WTC11 (cell line): ENCODE measurements at regions not wholly inside any gene's neighbourhood (a gene's known extent, or its start where the extent isn't known, plus 50 kb on each side); places are given as distances from the start of the nearest gene placed in this dataset.

Source experiments
- ATAC-seq: fragments of 200-7000 bp; cut with Tn5 transposase; 2 replicates; pipeline ENCODE4 v1.10.0; 2021; ENCODE audit warnings: mild to moderate bottlenecking, moderate library complexity
- CTCF ChIA-PET: fragments of 300-600 bp; sonication (Branson Sonifier 250); formaldehyde crosslinking; loops from one replicate; lab custom pipeline; 2021; ENCODE audit warnings: antibody characterized with exemption; lab: Charles Lee
- POLR2A ChIA-PET: fragments of 350-600 bp; sonication (Branson Sonifier 250); formaldehyde crosslinking; loops from one replicate; lab custom pipeline; 2021; ENCODE audit warnings: antibody characterized with exemption; lab: Charles Lee
- DNase-seq: peaks from one replicate; pipeline ENCODE4 v3.0.0; 2021; ENCODE audit warnings: low spot score
- H3K27ac Mint-ChIP-seq: 2 replicates; pipeline ENCODE4 v1.8.0; 2021; ENCODE audit warnings: mixed read lengths
- H3K27me3 Mint-ChIP-seq: 2 replicates; pipeline ENCODE4 v1.8.0; 2021; ENCODE audit warnings: low read depth, mild to moderate bottlenecking, moderate library complexity, mixed read lengths
- H3K36me3 Mint-ChIP-seq: 2 replicates; pipeline ENCODE4 v1.8.0; 2021; ENCODE audit warnings: mixed read lengths
- H3K4me1 Mint-ChIP-seq: 2 replicates; pipeline ENCODE4 v1.8.0; 2022; ENCODE audit warnings: mixed read lengths
- H3K4me3 Mint-ChIP-seq: 2 replicates; pipeline ENCODE4 v1.8.0; 2021; ENCODE audit warnings: mild to moderate bottlenecking, moderate library complexity, mixed read lengths
- H3K9me3 Mint-ChIP-seq: 2 replicates; pipeline ENCODE4 v1.8.0; 2021; ENCODE audit warnings: mixed read lengths
- FOXP1 ChIP-seq: sonication (generic); formaldehyde crosslinking; IDR thresholded peaks from 2 replicates; pipeline ENCODE4 v1.8.0; 2022; ENCODE audit warnings: missing genetic modification reagents, mild to moderate bottlenecking, moderate library complexity, borderline replicate concordance
- NR1H2 ChIP-seq: sonication (generic); formaldehyde crosslinking; IDR thresholded peaks from 2 replicates; pipeline ENCODE4 v1.9.0; 2021; ENCODE audit warnings: mild to moderate bottlenecking, moderate library complexity, missing genetic modification reagents
- RELA ChIP-seq: sonication (generic); formaldehyde crosslinking; IDR thresholded peaks from 2 replicates; pipeline ENCODE4 v1.8.1; 2022; ENCODE audit warnings: missing genetic modification reagents, mild to moderate bottlenecking, borderline replicate concordance
- TP53 ChIP-seq: sonication (generic); formaldehyde crosslinking; IDR thresholded peaks from 2 replicates; pipeline ENCODE4 v1.8.1; 2023; ENCODE audit warnings: mild to moderate bottlenecking, missing genetic modification reagents
- ZBTB21 ChIP-seq: sonication (generic); formaldehyde crosslinking; IDR thresholded peaks from 2 replicates; pipeline ENCODE4 v1.8.1; 2023; ENCODE audit warnings: mild to moderate bottlenecking, missing genetic modification reagents, borderline replicate concordance
- ZNF263 ChIP-seq: sonication (generic); formaldehyde crosslinking; IDR thresholded peaks from 2 replicates; pipeline ENCODE4 v1.8.1; 2022; ENCODE audit warnings: low read depth, mild to moderate bottlenecking, moderate library complexity, missing genetic modification reagents
- ZNF416 ChIP-seq: fragments of 250-450 bp; sonication (Bioruptor Pico); IDR thresholded peaks from 2 replicates; pipeline ENCODE4 v1.9.0; 2021; ENCODE audit warnings: mild to moderate bottlenecking, inconsistent platforms
- TF ChIP-seq, protein P1 (sequence below): fragments of 250-450 bp; sonication (Bioruptor Pico); conservative IDR thresholded peaks from 2 replicates; pipeline ENCODE4 v1.9.0; 2021; ENCODE audit warnings: mild to moderate bottlenecking
- TF ChIP-seq, protein P2 (sequence below): sonication (generic); formaldehyde crosslinking; IDR thresholded peaks from 2 replicates; pipeline ENCODE4 v1.8.1; 2023; ENCODE audit warnings: mild to moderate bottlenecking, moderate library complexity, missing genetic modification reagents
- TF ChIP-seq, protein P3 (sequence below): fragments of 250-450 bp; sonication (Bioruptor Pico); IDR thresholded peaks from 2 replicates; pipeline ENCODE4 v1.9.0; 2021; ENCODE audit warnings: mild to moderate bottlenecking
- TF ChIP-seq, protein P4 (sequence below): sonication (generic); formaldehyde crosslinking; IDR thresholded peaks from 2 replicates; pipeline ENCODE4 v1.8.0; 2023; ENCODE audit warnings: mild to moderate bottlenecking, missing genetic modification reagents
- TF ChIP-seq, protein P5 (sequence below): sonication (generic); formaldehyde crosslinking; IDR thresholded peaks from 2 replicates; pipeline ENCODE4 v1.8.0; 2022; ENCODE audit warnings: mild to moderate bottlenecking, missing genetic modification reagents
- TF ChIP-seq, protein P6 (sequence below): fragments of 250-450 bp; sonication (Bioruptor Pico); IDR thresholded peaks from 2 replicates; pipeline ENCODE4 v1.9.0; 2021; ENCODE audit warnings: mild to moderate bottlenecking
- TF ChIP-seq, protein P7 (sequence below): sonication (generic); formaldehyde crosslinking; IDR thresholded peaks from 2 replicates; pipeline ENCODE4 v1.8.1; 2022; ENCODE audit warnings: low read depth, missing genetic modification reagents, borderline replicate concordance
- TF ChIP-seq, protein P8 (sequence below): sonication (generic); formaldehyde crosslinking; IDR thresholded peaks from 2 replicates; pipeline ENCODE4 v1.8.0; 2022; ENCODE audit warnings: missing genetic modification reagents

DNA sequence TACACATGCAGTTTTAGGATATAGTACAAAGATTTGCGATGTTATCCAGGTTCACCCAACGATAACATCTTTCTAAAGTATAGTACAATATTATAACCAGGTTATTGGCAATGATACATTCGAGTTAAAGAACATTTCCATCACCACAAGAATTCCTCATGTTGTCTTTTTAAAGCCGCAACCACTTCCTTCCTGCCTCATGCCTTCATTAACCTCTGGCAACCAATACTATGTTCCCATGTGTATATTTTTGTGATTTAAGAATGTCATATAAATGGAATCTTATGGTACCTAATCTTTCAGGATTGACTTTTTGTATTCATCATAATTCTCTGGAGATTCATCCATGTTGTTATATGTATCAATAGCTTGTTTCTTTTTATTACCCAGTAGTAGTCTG is 1183.2 kb downstream of the CDH11 start:
- no peak for DNase-seq
- H3K9me3 Mint-ChIP-seq: peaks cover 24% of the 10 kb centered on the region
- ChIA-PET POLR2A (no interaction called here), CTCF (no interaction called here)
- no peaks in the 10 kb centered on the region for H3K27me3 Mint-ChIP-seq
- TF ChIP-seq, protein P1, sequence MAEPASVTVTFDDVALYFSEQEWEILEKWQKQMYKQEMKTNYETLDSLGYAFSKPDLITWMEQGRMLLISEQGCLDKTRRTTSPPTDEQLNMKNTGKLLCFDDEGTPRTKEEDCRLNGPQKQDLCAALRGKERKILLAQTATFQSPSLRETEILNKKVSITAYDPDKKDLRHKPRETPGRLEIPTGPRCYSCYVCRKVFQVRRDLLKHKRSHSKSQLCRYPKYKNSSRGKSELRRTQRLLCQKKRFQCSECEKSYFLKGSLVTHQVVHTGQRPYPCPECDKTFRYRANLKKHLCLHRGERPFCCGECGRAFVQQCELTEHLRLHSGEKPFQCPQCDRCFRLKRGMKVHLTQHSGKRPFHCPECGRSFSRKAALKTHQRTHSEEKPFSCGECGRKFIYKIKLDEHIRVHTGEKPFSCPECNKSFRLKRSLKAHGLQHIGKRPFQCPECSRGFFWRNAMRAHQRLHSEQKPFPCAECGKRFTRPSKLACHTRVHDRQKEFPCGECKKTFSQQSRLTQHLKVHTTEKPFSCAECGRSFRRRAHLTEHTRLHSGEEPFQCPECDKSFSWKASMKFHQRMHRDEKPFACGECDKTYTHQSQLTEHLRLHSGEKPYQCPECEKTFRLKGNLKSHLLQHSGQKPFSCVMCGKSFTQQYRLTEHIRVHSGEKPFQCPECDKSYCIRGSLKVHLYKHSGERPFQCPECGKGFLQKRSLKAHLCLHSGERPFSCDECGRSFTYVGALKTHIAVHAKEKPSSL (CRISPR knock-in tag): no peak
- TF ChIP-seq, protein P2, sequence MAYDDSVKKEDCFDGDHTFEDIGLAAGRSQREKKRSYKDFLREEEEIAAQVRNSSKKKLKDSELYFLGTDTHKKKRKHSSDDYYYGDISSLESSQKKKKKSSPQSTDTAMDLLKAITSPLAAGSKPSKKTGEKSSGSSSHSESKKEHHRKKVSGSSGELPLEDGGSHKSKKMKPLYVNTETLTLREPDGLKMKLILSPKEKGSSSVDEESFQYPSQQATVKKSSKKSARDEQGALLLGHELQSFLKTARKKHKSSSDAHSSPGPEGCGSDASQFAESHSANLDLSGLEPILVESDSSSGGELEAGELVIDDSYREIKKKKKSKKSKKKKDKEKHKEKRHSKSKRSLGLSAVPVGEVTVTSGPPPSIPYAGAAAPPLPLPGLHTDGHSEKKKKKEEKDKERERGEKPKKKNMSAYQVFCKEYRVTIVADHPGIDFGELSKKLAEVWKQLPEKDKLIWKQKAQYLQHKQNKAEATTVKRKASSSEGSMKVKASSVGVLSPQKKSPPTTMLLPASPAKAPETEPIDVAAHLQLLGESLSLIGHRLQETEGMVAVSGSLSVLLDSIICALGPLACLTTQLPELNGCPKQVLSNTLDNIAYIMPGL (CRISPR knock-in tag): no peak
- TF ChIP-seq, protein P3, sequence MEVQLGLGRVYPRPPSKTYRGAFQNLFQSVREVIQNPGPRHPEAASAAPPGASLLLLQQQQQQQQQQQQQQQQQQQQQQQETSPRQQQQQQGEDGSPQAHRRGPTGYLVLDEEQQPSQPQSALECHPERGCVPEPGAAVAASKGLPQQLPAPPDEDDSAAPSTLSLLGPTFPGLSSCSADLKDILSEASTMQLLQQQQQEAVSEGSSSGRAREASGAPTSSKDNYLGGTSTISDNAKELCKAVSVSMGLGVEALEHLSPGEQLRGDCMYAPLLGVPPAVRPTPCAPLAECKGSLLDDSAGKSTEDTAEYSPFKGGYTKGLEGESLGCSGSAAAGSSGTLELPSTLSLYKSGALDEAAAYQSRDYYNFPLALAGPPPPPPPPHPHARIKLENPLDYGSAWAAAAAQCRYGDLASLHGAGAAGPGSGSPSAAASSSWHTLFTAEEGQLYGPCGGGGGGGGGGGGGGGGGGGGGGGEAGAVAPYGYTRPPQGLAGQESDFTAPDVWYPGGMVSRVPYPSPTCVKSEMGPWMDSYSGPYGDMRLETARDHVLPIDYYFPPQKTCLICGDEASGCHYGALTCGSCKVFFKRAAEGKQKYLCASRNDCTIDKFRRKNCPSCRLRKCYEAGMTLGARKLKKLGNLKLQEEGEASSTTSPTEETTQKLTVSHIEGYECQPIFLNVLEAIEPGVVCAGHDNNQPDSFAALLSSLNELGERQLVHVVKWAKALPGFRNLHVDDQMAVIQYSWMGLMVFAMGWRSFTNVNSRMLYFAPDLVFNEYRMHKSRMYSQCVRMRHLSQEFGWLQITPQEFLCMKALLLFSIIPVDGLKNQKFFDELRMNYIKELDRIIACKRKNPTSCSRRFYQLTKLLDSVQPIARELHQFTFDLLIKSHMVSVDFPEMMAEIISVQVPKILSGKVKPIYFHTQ (CRISPR knock-in tag): no peak
- TF ChIP-seq ZBTB21: no peak
- no peak for TF ChIP-seq FOXP1 (CRISPR knock-in tag)
- TF ChIP-seq, protein P4, sequence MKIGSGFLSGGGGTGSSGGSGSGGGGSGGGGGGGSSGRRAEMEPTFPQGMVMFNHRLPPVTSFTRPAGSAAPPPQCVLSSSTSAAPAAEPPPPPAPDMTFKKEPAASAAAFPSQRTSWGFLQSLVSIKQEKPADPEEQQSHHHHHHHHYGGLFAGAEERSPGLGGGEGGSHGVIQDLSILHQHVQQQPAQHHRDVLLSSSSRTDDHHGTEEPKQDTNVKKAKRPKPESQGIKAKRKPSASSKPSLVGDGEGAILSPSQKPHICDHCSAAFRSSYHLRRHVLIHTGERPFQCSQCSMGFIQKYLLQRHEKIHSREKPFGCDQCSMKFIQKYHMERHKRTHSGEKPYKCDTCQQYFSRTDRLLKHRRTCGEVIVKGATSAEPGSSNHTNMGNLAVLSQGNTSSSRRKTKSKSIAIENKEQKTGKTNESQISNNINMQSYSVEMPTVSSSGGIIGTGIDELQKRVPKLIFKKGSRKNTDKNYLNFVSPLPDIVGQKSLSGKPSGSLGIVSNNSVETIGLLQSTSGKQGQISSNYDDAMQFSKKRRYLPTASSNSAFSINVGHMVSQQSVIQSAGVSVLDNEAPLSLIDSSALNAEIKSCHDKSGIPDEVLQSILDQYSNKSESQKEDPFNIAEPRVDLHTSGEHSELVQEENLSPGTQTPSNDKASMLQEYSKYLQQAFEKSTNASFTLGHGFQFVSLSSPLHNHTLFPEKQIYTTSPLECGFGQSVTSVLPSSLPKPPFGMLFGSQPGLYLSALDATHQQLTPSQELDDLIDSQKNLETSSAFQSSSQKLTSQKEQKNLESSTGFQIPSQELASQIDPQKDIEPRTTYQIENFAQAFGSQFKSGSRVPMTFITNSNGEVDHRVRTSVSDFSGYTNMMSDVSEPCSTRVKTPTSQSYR: no peak
- TF ChIP-seq, protein P5, sequence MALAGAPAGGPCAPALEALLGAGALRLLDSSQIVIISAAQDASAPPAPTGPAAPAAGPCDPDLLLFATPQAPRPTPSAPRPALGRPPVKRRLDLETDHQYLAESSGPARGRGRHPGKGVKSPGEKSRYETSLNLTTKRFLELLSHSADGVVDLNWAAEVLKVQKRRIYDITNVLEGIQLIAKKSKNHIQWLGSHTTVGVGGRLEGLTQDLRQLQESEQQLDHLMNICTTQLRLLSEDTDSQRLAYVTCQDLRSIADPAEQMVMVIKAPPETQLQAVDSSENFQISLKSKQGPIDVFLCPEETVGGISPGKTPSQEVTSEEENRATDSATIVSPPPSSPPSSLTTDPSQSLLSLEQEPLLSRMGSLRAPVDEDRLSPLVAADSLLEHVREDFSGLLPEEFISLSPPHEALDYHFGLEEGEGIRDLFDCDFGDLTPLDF (CRISPR knock-in tag): no peak
- TF ChIP-seq RELA: no peak
- TF ChIP-seq ZNF416 (CRISPR knock-in tag): no peak
- no peak for TF ChIP-seq TP53 (CRISPR knock-in tag)
- TF ChIP-seq, protein P6, sequence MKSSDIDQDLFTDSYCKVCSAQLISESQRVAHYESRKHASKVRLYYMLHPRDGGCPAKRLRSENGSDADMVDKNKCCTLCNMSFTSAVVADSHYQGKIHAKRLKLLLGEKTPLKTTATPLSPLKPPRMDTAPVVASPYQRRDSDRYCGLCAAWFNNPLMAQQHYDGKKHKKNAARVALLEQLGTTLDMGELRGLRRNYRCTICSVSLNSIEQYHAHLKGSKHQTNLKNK (CRISPR knock-in tag): no peak
- H3K4me3 Mint-ChIP-seq: no peak overlapping the region
- no peak for ATAC-seq
- H3K27ac Mint-ChIP-seq: no peak overlapping the region
- H3K4me1 Mint-ChIP-seq: peaks cover 10% of the 10 kb centered on the region
- no peaks in the 10 kb centered on the region for H3K36me3 Mint-ChIP-seq

DNA sequence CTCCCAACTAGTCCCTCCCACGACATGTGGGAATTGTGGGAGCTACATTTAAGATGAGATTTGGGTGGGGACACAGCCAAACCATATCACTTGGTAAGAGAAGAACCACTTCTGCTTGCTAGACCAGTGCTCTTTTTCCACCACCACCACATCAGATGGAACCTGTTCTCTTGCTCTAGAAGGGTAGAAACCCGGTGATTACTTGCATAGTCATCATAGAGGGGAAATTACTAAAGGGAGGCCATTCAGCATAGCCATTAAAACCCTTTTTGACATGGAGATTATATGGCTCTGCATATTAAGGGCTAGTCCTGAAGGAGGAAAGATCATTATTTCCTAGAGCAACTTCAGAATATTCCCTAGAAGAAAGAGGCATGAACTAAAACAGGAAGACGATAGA is 1188.0 kb downstream of the CDH11 start:
- DNase-seq (no peak), ATAC-seq (peak; percentile 73)
- H3K4me3 Mint-ChIP-seq: no peak overlapping the region
- peaks cover 24% of the 10 kb centered on the region for H3K9me3 Mint-ChIP-seq
- H3K4me1 Mint-ChIP-seq: peaks cover 14% of the 10 kb centered on the region
- H3K27ac Mint-ChIP-seq: no peak overlapping the region
- H3K36me3 Mint-ChIP-seq: peaks cover 16% of the 10 kb centered on the region
- H3K27me3 Mint-ChIP-seq: no peaks in the 10 kb centered on the region
- POLR2A ChIA-PET: no interaction called here
- CTCF ChIA-PET: no interaction called here
- TF ChIP-seq, protein P3 (CRISPR knock-in tag): no peak
- TF ChIP-seq, protein P7, sequence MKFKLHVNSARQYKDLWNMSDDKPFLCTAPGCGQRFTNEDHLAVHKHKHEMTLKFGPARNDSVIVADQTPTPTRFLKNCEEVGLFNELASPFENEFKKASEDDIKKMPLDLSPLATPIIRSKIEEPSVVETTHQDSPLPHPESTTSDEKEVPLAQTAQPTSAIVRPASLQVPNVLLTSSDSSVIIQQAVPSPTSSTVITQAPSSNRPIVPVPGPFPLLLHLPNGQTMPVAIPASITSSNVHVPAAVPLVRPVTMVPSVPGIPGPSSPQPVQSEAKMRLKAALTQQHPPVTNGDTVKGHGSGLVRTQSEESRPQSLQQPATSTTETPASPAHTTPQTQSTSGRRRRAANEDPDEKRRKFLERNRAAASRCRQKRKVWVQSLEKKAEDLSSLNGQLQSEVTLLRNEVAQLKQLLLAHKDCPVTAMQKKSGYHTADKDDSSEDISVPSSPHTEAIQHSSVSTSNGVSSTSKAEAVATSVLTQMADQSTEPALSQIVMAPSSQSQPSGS (CRISPR knock-in tag): no peak
- TF ChIP-seq ZNF263 (CRISPR knock-in tag): no peak
- TF ChIP-seq NR1H2 (CRISPR knock-in tag): no peak
- TF ChIP-seq, protein P8, sequence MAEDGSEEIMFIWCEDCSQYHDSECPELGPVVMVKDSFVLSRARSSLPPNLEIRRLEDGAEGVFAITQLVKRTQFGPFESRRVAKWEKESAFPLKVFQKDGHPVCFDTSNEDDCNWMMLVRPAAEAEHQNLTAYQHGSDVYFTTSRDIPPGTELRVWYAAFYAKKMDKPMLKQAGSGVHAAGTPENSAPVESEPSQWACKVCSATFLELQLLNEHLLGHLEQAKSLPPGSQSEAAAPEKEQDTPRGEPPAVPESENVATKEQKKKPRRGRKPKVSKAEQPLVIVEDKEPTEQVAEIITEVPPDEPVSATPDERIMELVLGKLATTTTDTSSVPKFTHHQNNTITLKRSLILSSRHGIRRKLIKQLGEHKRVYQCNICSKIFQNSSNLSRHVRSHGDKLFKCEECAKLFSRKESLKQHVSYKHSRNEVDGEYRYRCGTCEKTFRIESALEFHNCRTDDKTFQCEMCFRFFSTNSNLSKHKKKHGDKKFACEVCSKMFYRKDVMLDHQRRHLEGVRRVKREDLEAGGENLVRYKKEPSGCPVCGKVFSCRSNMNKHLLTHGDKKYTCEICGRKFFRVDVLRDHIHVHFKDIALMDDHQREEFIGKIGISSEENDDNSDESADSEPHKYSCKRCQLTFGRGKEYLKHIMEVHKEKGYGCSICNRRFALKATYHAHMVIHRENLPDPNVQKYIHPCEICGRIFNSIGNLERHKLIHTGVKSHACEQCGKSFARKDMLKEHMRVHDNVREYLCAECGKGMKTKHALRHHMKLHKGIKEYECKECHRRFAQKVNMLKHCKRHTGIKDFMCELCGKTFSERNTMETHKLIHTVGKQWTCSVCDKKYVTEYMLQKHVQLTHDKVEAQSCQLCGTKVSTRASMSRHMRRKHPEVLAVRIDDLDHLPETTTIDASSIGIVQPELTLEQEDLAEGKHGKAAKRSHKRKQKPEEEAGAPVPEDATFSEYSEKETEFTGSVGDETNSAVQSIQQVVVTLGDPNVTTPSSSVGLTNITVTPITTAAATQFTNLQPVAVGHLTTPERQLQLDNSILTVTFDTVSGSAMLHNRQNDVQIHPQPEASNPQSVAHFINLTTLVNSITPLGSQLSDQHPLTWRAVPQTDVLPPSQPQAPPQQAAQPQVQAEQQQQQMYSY (CRISPR knock-in tag): no peak
